WTC11 (cell line): ENCODE measurements at regions not wholly inside any gene's neighbourhood (a gene's known extent, or its start where the extent isn't known, plus 50 kb on each side); places are given as distances from the start of the nearest gene placed in this dataset.
"Not testable (repeated sequence)": the region's sequence is repeated elsewhere in the genome, so short reads cannot be mapped to it uniquely, and the experiment has no call there.

ENCODE experiments used
- ATAC-seq: fragments of 200-7000 bp; cut with Tn5 transposase; 2 replicates; pipeline ENCODE4 v1.10.0; 2021; ENCODE audit warnings: mild to moderate bottlenecking, moderate library complexity
- CTCF ChIA-PET: fragments of 300-600 bp; sonication (Branson Sonifier 250); formaldehyde crosslinking; loops from one replicate; lab custom pipeline; 2021; ENCODE audit warnings: antibody characterized with exemption; lab: Charles Lee
- POLR2A ChIA-PET: fragments of 350-600 bp; sonication (Branson Sonifier 250); formaldehyde crosslinking; loops from one replicate; lab custom pipeline; 2021; ENCODE audit warnings: antibody characterized with exemption; lab: Charles Lee
- DNase-seq: peaks from one replicate; pipeline ENCODE4 v3.0.0; 2021; ENCODE audit warnings: low spot score
- H3K27ac Mint-ChIP-seq: 2 replicates; pipeline ENCODE4 v1.8.0; 2021; ENCODE audit warnings: mixed read lengths
- H3K27me3 Mint-ChIP-seq: 2 replicates; pipeline ENCODE4 v1.8.0; 2021; ENCODE audit warnings: low read depth, mild to moderate bottlenecking, moderate library complexity, mixed read lengths
- H3K36me3 Mint-ChIP-seq: 2 replicates; pipeline ENCODE4 v1.8.0; 2021; ENCODE audit warnings: mixed read lengths
- H3K4me1 Mint-ChIP-seq: 2 replicates; pipeline ENCODE4 v1.8.0; 2022; ENCODE audit warnings: mixed read lengths
- H3K4me3 Mint-ChIP-seq: 2 replicates; pipeline ENCODE4 v1.8.0; 2021; ENCODE audit warnings: mild to moderate bottlenecking, moderate library complexity, mixed read lengths
- H3K9me3 Mint-ChIP-seq: 2 replicates; pipeline ENCODE4 v1.8.0; 2021; ENCODE audit warnings: mixed read lengths
- AR ChIP-seq: fragments of 250-450 bp; sonication (Bioruptor Pico); IDR thresholded peaks from 2 replicates; pipeline ENCODE4 v1.9.0; 2021; ENCODE audit warnings: mild to moderate bottlenecking
- E2F5 ChIP-seq: sonication (generic); formaldehyde crosslinking; IDR thresholded peaks from 2 replicates; pipeline ENCODE4 v1.8.1; 2022; ENCODE audit warnings: mild to moderate bottlenecking, moderate library complexity, missing genetic modification reagents
- FOXK1 ChIP-seq: sonication (generic); formaldehyde crosslinking; IDR thresholded peaks from 2 replicates; pipeline ENCODE4 v1.8.0; 2022; ENCODE audit warnings: mild to moderate bottlenecking, moderate library complexity, missing genetic modification reagents
- IRF2 ChIP-seq: sonication (generic); formaldehyde crosslinking; IDR thresholded peaks from 2 replicates; pipeline ENCODE4 v1.8.0; 2022; ENCODE audit warnings: low read depth, missing genetic modification reagents, borderline replicate concordance
- MAX ChIP-seq: sonication (generic); formaldehyde crosslinking; IDR thresholded peaks from 2 replicates; pipeline ENCODE4 v1.8.0; 2022; ENCODE audit warnings: mild to moderate bottlenecking, missing genetic modification reagents
- MYBL2 ChIP-seq: sonication (generic); formaldehyde crosslinking; IDR thresholded peaks from 2 replicates; pipeline ENCODE4 v1.8.1; 2023; ENCODE audit warnings: mild to moderate bottlenecking, moderate library complexity, missing genetic modification reagents
- NFYB ChIP-seq: sonication (generic); formaldehyde crosslinking; conservative IDR thresholded peaks from 2 replicates; pipeline ENCODE4 v1.8.0; 2022; ENCODE audit warnings: low read depth, missing genetic modification reagents
- PRDM15 ChIP-seq: sonication (generic); formaldehyde crosslinking; IDR thresholded peaks from 2 replicates; pipeline ENCODE4 v1.8.0; 2022; ENCODE audit warnings: missing genetic modification reagents
- PREB ChIP-seq: sonication (generic); formaldehyde crosslinking; IDR thresholded peaks from 2 replicates; pipeline ENCODE4 v1.8.1; 2022; ENCODE audit warnings: mild to moderate bottlenecking, missing genetic modification reagents, moderate library complexity, borderline replicate concordance
- PRRX2 ChIP-seq: fragments of 250-450 bp; sonication (Bioruptor Pico); IDR thresholded peaks from 2 replicates; pipeline ENCODE4 v1.8.0; 2021; ENCODE audit warnings: mild to moderate bottlenecking
- RORB ChIP-seq: fragments of 250-450 bp; sonication (Bioruptor Pico); IDR thresholded peaks from 2 replicates; pipeline ENCODE4 v1.9.0; 2021; ENCODE audit warnings: mild to moderate bottlenecking
- STAT6 ChIP-seq: sonication (generic); formaldehyde crosslinking; conservative IDR thresholded peaks from 2 replicates; pipeline ENCODE4 v1.8.1; 2023; ENCODE audit warnings: mild to moderate bottlenecking, low read depth, missing genetic modification reagents, moderate library complexity
- TEAD1 ChIP-seq: sonication (generic); formaldehyde crosslinking; IDR thresholded peaks from 2 replicates; pipeline ENCODE4 v1.8.0; 2022; ENCODE audit warnings: mild to moderate bottlenecking, missing genetic modification reagents
- TEAD4 ChIP-seq: sonication (generic); formaldehyde crosslinking; IDR thresholded peaks from 2 replicates; pipeline ENCODE4 v1.8.0; 2022; ENCODE audit warnings: mild to moderate bottlenecking, missing genetic modification reagents
- USF2 ChIP-seq: sonication (generic); formaldehyde crosslinking; IDR thresholded peaks from 2 replicates; pipeline ENCODE4 v1.8.1; 2023; ENCODE audit warnings: mild to moderate bottlenecking, missing genetic modification reagents, moderate library complexity

- ATAC-seq (no peak), DNase-seq (no peak)
- Mint-ChIP-seq H3K27ac (no peak overlapping the region), H3K36me3 (0 out of 2 replicates have a peak, but pooled peaks cover 6% of the 10 kb centered on the region), H3K27me3 (no peaks in the 10 kb centered on the region), H3K4me3 (no peak overlapping the region), H3K9me3 (peaks cover 7% of the 10 kb centered on the region), H3K4me1 (peaks cover 8% of the 10 kb centered on the region)
- ChIA-PET CTCF (no interaction called here), POLR2A (no interaction called here)
- TF ChIP-seq FOXK1 (CRISPR knock-in tag) = no peak
Observed at GRCh38 chr2:49845671-49846070, 691.4 kb upstream of the FSHR start.

- CTCF ChIA-PET = no interaction called here
- DNase-seq (no peak), ATAC-seq (no peak)
- Mint-ChIP-seq H3K4me3 (no peak overlapping the region), H3K4me1 (peaks cover 10% of the 10 kb centered on the region), H3K36me3 (0 out of 2 replicates have a peak, but pooled peaks cover 6% of the 10 kb centered on the region), H3K9me3 (peaks cover 7% of the 10 kb centered on the region), H3K27me3 (no peaks in the 10 kb centered on the region), H3K27ac (no peak overlapping the region)
- no peak for TF ChIP-seq TEAD4 (CRISPR knock-in tag)
- no peak for TF ChIP-seq PRDM15 (CRISPR knock-in tag)
- no peak for TF ChIP-seq TEAD1
- no peak for TF ChIP-seq MYBL2
- TF ChIP-seq PRRX2 (CRISPR knock-in tag) = no peak
- TF ChIP-seq NFYB = no peak
- no peak for TF ChIP-seq STAT6 (CRISPR knock-in tag)
- TF ChIP-seq IRF2 (CRISPR knock-in tag) = no peak
- no peak for TF ChIP-seq PREB (CRISPR knock-in tag)
- no peak for TF ChIP-seq E2F5 (CRISPR knock-in tag)
- TF ChIP-seq MAX (CRISPR knock-in tag) = no peak
- TF ChIP-seq USF2 (CRISPR knock-in tag) = no peak
- TF ChIP-seq AR (CRISPR knock-in tag) = no peak
- no peak for TF ChIP-seq RORB
- POLR2A ChIA-PET = no interaction called here
Observed at GRCh38 chr2:49845021-49845420, 690.7 kb upstream of the FSHR start.

GRCh38 chr2:49844113-49844512, 689.8 kb upstream of the FSHR start:
- POLR2A ChIA-PET, DNase-seq, H3K4me3 Mint-ChIP-seq, ATAC-seq, H3K27ac Mint-ChIP-seq, H3K36me3 Mint-ChIP-seq, H3K27me3 Mint-ChIP-seq: not testable (repeated sequence)
- Mint-ChIP-seq H3K4me1 (peaks cover 11% of the 10 kb centered on the region), H3K9me3 (peaks cover 10% of the 10 kb centered on the region)
- CTCF ChIA-PET = interaction anchor here (0.6 to 1.3 kb wide), 2 partner anchors 73 to 204 kb away, joined by 4 to 10 read pairs; no protein-coding TSS in a partner anchor
